Lung (tissue), 11 donors: ENCODE measurements at regions not wholly inside any gene's neighbourhood (a gene's known extent, or its start where the extent isn't known, plus 50 kb on each side); places are given as distances from the start of the nearest gene placed in this dataset.

ENCODE experiments used
- ATAC-seq: fragments of 200-7000 bp; cut with Tn5 transposase; one replicate; pipeline ENCODE4 v1.9.1; 2020; ENCODE audit warnings: moderate number of reproducible peaks; ENCODE audit not compliant: insufficient read depth, low FRiP score
- DNase-seq, 3 donors: peaks; one replicate each; pipeline ENCODE4 v3.0.0-alpha.2; 2013 to 2017
- H3K27ac ChIP-seq, 2 donors: one replicate each; pipeline ENCODE4 v1.5.1; 2013; ENCODE audit warnings: mild to moderate bottlenecking in 2 of 2, moderate library complexity in 2 of 2, control low read depth in 1 of 2, inconsistent platforms in 1 of 2, low read depth in 1 of 2, low read length in 1 of 2
- H3K27me3 ChIP-seq, 3 donors: one replicate each; pipeline ENCODE4 v1.5.1; 2013; ENCODE audit warnings: low read length in 2 of 3; ENCODE audit not compliant: control insufficient read depth in 3 of 3, insufficient read depth in 3 of 3
- H3K36me3 ChIP-seq, 4 donors: one replicate each; pipeline ENCODE4 v1.5.1; 2013; ENCODE audit warnings: low read length in 4 of 4, mild to moderate bottlenecking in 1 of 4, moderate library complexity in 1 of 4; ENCODE audit not compliant: control insufficient read depth in 4 of 4, insufficient read depth in 4 of 4
- H3K4me1 ChIP-seq, 5 donors: one replicate each; pipeline ENCODE4 v1.5.1; 2013; ENCODE audit warnings: low read length in 5 of 5, mild to moderate bottlenecking in 2 of 5, moderate library complexity in 1 of 5; ENCODE audit not compliant: control insufficient read depth in 5 of 5, insufficient read depth in 5 of 5
- H3K4me3 ChIP-seq: one replicate; pipeline ENCODE4 v1.5.1; 2013; ENCODE audit warnings: mild to moderate bottlenecking, control low read depth, moderate library complexity
- H3K9ac ChIP-seq, 2 donors: one replicate each; pipeline ENCODE4 v1.5.1; 2013; ENCODE audit warnings: low read length in 2 of 2, control low read depth in 1 of 2; ENCODE audit not compliant: insufficient read depth in 1 of 2
- H3K9me3 ChIP-seq, 4 donors: one replicate each; pipeline ENCODE4 v1.5.1; 2013; ENCODE audit warnings: low read length in 3 of 4, mild to moderate bottlenecking in 1 of 4, moderate library complexity in 1 of 4; ENCODE audit not compliant: control insufficient read depth in 4 of 4, insufficient read depth in 3 of 4
- WGBS, 2 donors: extraction: QIAGEN DNeasy Blood & Tissue Kit; methylation state at CpG; one replicate each; pipeline ENCODE4 v1.1.7; 2013; 5-methylcytosine and 5-hydroxymethylcytosine counted together
- TF ChIP-seq, protein P1 (sequence below): IDR thresholded peaks from 2 replicates; pipeline ENCODE4 v1.5.1; 2012; ENCODE audit warnings: mild to moderate bottlenecking; ENCODE audit errors: control extremely low read depth, extremely low read depth
- donor health status: control.
- donor health status: control.
- donor health status: Bipolar disorder and iron deficiency.
- donor health status: healthy.
- donor health status: DM: yes; HTN: yes; CAD: no.

DNA sequence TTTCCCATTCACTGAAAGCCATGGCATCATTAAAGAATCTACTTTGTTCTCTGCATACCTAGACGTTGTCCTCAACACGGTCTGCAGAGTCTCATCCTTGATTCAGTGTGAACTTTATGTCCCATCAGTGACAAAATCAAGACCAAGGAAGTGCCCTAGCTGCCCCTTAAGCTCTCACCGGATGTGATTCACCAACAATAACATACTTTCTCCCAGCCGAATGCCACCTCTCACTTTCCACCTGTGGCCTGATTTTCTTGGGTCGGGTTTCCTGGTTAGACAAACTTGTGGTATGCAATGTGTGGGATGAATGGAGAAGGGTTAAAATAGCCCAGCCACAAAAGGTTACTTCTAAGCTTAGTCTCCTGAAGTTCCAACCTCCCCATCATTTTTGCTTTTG is 145.3 kb upstream of the PAPPA start:
- Histone ChIP-seq H3K9ac (no peak overlapping the region), H3K36me3 (no peaks in the 10 kb centered on the region), H3K4me3 (no peak overlapping the region), H3K27ac (no peak overlapping the region), H3K9me3 (no peaks in the 10 kb centered on the region), H3K4me1 (no peaks in the 10 kb centered on the region), H3K27me3 (no peaks in the 10 kb centered on the region)
- WGBS, 2 donors: 70 to 76% methylated on average over 5 of the region's 5 CpGs
- TF ChIP-seq, protein P1, sequence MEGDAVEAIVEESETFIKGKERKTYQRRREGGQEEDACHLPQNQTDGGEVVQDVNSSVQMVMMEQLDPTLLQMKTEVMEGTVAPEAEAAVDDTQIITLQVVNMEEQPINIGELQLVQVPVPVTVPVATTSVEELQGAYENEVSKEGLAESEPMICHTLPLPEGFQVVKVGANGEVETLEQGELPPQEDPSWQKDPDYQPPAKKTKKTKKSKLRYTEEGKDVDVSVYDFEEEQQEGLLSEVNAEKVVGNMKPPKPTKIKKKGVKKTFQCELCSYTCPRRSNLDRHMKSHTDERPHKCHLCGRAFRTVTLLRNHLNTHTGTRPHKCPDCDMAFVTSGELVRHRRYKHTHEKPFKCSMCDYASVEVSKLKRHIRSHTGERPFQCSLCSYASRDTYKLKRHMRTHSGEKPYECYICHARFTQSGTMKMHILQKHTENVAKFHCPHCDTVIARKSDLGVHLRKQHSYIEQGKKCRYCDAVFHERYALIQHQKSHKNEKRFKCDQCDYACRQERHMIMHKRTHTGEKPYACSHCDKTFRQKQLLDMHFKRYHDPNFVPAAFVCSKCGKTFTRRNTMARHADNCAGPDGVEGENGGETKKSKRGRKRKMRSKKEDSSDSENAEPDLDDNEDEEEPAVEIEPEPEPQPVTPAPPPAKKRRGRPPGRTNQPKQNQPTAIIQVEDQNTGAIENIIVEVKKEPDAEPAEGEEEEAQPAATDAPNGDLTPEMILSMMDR: no peak
- DNase-seq (no peak), ATAC-seq (no peak)

DNA sequence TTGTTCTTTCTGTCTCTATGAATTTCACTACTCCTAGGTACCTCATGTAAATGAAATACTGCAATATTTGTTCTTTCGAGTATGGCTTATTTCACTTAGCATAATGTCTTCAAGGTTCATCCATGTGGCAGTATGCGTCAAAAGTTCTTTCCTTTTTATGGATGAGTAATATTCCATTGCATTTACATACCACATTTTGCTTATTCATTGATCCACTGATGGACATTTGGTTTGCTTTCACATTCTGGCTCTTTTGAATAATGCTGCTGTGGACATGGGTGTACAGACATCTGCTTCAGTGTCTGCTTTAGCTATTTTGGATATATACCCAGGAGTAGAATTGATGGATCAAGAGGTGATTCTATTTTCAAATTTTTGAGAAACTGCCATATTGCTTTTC is 144.2 kb upstream of the PAPPA start:
- TF ChIP-seq, protein P1: no peak
- 92 to 93% methylated on average over 2 of the region's 2 CpGs for WGBS, 2 donors
- H3K36me3 ChIP-seq: no peaks in the 10 kb centered on the region
- DNase-seq (no peak), ATAC-seq (no peak)
- no peak overlapping the region for H3K27ac ChIP-seq
- H3K9me3 ChIP-seq: no peaks in the 10 kb centered on the region
- H3K4me3 ChIP-seq: no peak overlapping the region
- H3K27me3 ChIP-seq: no peaks in the 10 kb centered on the region
- no peaks in the 10 kb centered on the region for H3K4me1 ChIP-seq
- no peak overlapping the region for H3K9ac ChIP-seq

DNA sequence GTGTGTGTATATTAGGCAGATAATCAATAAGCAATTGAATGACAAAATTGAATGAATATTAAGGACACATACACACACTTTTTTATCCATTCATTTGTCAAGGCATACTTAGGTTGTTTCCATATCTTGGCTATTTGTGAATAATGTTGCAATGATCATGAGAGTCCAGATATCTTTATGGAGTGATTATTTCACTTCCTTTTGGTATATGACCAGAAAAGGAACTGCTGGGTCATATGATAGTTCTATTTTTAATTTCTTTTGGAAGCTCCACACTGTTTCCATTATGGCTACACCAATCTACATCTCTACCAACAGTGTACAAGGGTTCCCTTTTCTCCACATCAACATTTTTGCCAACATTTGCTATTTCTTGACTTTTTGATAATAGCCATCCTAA is 137.7 kb upstream of the PAPPA start:
- Histone ChIP-seq H3K4me1 (no peaks in the 10 kb centered on the region), H3K9ac (no peak overlapping the region), H3K36me3 (no peaks in the 10 kb centered on the region), H3K27me3 (no peaks in the 10 kb centered on the region), H3K9me3 (no peaks in the 10 kb centered on the region), H3K4me3 (no peak overlapping the region), H3K27ac (no peak overlapping the region)
- TF ChIP-seq, protein P1: no peak
- no peak for DNase-seq
- ATAC-seq: no peak

DNA sequence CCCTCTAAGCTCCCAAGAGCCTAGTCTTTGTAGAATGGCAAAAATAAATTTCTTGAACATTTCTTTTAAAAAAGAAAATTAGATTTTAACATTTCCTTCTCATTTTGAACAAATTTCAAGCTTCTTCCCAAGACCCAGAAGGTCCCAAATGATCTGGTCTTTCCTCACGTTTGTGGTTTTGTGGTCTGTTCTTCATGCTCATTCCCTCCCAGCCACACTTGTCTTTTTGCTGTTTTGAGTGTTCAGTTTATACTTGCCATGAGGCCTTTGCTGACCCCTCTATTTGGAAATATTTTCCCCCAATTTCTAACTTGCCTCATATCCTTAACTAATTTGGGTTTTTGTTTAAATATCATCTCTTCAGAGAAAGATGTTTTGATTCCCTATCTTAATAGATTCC is 133.4 kb upstream of the PAPPA start:
- H3K9me3 ChIP-seq: no peaks in the 10 kb centered on the region
- no peaks in the 10 kb centered on the region for H3K27me3 ChIP-seq

More for the DNA sequence above, 133.4 kb upstream of the PAPPA start:
- 56 to 61% methylated on average over 1 of the region's 1 CpG for WGBS, 2 donors
- Histone ChIP-seq H3K36me3 (no peaks in the 10 kb centered on the region), H3K27ac (no peak overlapping the region), H3K9ac (no peak overlapping the region), H3K4me1 (no peaks in the 10 kb centered on the region), H3K4me3 (no peak overlapping the region)
- ATAC-seq: no peak
- DNase-seq: no peak
- TF ChIP-seq, protein P1: no peak
